Nephron (organoid): ENCODE measurements at regions not wholly inside any gene's neighbourhood (a gene's known extent, or its start where the extent isn't known, plus 50 kb on each side); places are given as distances from the start of the nearest gene placed in this dataset.
"Not testable (repeated sequence)": the region's sequence is repeated elsewhere in the genome, so short reads cannot be mapped to it uniquely, and the experiment has no call there.

Source experiments
- H3K27ac Mint-ChIP-seq, 3 experiments: 2 replicates each; pipeline ENCODE4 v1.8.0; 2020; ENCODE audit warnings: mixed read lengths in 3 of 3, mild to moderate bottlenecking in 2 of 3, moderate library complexity in 1 of 3
- H3K27me3 Mint-ChIP-seq: 2 replicates; pipeline ENCODE4 v1.8.0; 2021; ENCODE audit warnings: low read depth, mild to moderate bottlenecking, moderate library complexity, mixed read lengths
- H3K36me3 Mint-ChIP-seq: 2 replicates; pipeline ENCODE4 v1.8.0; 2020; ENCODE audit warnings: low read depth, mixed read lengths
- H3K4me1 Mint-ChIP-seq: 2 replicates; pipeline ENCODE4 v1.8.0; 2020; ENCODE audit warnings: mixed read lengths
- H3K4me3 Mint-ChIP-seq, 3 experiments: 2 replicates each; pipeline ENCODE4 v1.8.0; 2020; ENCODE audit warnings: mild to moderate bottlenecking in 3 of 3, mixed read lengths in 3 of 3, moderate library complexity in 2 of 3
- H3K9me3 Mint-ChIP-seq: 2 replicates; pipeline ENCODE4 v1.8.0; 2020; ENCODE audit warnings: mixed read lengths
- CTCF ChIP-seq, 3 experiments: fragments of 200-600 bp; sonication (generic); IDR thresholded peaks; one replicate each; pipeline ENCODE4 v1.5.0; 2021; ENCODE audit warnings: antibody characterized with exemption in 3 of 3; ENCODE audit not compliant: unreplicated experiment in 3 of 3

DNA sequence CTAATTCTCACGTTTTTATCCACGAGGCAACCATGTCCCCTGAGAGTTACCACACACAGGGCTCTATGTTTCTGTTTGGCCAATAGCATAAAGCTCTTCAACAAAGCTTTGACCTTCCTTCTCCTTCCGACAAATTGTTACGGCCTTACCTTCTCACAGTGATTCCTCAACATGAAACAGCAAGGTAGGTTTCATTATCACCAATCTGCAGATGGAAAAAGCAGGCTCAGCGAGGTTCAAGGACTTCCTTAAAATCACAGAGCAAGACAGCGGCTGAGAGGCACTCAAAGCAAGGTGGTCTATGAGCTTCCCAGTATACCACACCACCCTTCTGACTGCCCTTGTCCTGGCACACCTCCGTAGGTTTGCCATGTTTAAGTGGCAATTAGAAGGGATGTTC lies 360.0 kb downstream of the CD83 start:
- peaks cover 4% of the 10 kb centered on the region for H3K4me1 Mint-ChIP-seq

DNA sequence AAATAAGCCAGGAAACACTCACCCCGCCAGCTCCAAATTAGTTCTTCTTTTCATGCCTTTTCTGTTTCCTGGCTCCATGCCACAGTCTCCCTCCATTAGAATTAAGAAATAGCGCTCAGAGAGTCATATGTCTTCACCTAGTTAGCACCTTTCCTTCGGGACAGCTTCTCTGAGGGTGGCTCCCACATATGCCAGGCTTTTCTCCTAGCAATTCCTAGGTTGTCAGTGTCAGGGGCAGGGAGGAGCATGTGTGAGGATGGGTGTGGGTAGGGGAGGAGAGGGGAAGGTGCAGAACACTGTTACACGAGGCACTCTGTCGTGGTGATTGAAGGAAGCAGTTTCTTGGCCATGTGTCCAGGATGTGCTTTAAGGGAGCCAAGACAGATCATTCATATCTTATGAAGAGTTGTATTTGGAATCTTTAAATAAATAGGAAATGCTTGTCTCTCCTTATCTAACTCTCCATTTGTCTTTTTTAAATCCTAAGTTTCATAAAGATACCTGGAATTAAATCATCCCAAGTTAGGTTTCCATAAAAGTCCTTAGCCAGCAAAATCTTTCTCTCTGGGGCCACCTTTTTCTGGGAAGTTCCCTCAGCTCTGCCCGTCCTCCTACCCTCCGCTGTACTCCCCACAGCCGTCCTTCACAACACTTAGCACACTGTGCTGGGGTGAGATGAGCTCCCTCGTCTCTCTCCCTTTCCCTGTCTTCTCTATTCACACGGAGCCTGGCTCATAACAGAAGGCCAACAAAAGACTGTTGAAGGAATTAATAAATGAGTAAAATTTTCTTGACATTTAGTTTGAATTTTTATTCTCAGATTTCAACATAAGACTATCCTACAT lies 361.0 kb downstream of the CD83 start:
- no peak overlapping the region for H3K27ac Mint-ChIP-seq
- H3K36me3 Mint-ChIP-seq = peaks cover 11% of the 10 kb centered on the region
- no peak for TF ChIP-seq CTCF (IDR thresholded peaks at IDR 0.05; ENCODE audit: unreplicated experiment in 3 of 3)
- peaks cover 15% of the 10 kb centered on the region for H3K9me3 Mint-ChIP-seq
- no peak overlapping the region for H3K4me3 Mint-ChIP-seq
- peaks cover 4% of the 10 kb centered on the region for H3K4me1 Mint-ChIP-seq
- H3K27me3 Mint-ChIP-seq = no peaks in the 10 kb centered on the region

More for the DNA sequence above, 360.0 kb downstream of the CD83 start:
- Mint-ChIP-seq H3K9me3 (peaks cover 12% of the 10 kb centered on the region), H3K27me3 (peaks cover 4% of the 10 kb centered on the region), H3K4me3 (no peak overlapping the region), H3K27ac (no peak overlapping the region), H3K36me3 (peaks cover 11% of the 10 kb centered on the region)
- no peak for TF ChIP-seq CTCF (IDR thresholded peaks at IDR 0.05; ENCODE audit: unreplicated experiment in 3 of 3)

- H3K4me3 Mint-ChIP-seq, H3K27ac Mint-ChIP-seq, H3K27me3 Mint-ChIP-seq, H3K4me1 Mint-ChIP-seq: not testable (repeated sequence)
- peaks cover 22% of the 10 kb centered on the region for H3K9me3 Mint-ChIP-seq
- H3K36me3 Mint-ChIP-seq = peaks cover 15% of the 10 kb centered on the region
Observed at GRCh38 chr6:14481946-14482345, 364.4 kb downstream of the CD83 start.

DNA sequence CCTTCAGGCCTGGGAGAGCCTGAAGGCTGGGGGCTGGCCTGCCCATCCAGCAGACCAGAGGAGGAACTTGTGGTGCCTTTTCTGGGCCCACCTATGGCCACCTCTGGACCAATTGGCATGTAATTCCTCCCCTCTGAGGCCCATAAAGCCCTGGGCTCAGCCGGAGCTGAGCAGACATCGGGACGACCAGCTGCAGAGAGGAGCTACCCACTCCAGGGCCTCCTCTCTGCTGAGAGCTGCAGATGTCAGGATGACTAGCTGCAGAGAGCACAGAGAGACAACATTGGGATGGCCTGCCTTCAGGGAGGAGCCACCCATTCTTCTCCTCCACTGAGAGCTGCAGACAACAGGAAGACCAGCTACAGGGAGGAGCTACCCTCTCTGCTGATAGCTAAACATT lies 370.1 kb downstream of the CD83 start:
- Mint-ChIP-seq H3K9me3 (peaks cover 14% of the 10 kb centered on the region), H3K36me3 (peaks cover 4% of the 10 kb centered on the region), H3K27me3 (no peaks in the 10 kb centered on the region), H3K27ac (no peak overlapping the region), H3K4me1 (no peaks in the 10 kb centered on the region), H3K4me3 (no peak overlapping the region)
- no peak for TF ChIP-seq CTCF (IDR thresholded peaks at IDR 0.05; ENCODE audit: unreplicated experiment in 3 of 3)

GRCh38 chr6:14488180-14488579 lies 370.6 kb downstream of the CD83 start:
- H3K27ac Mint-ChIP-seq = no peak overlapping the region
- H3K9me3 Mint-ChIP-seq = peaks cover 12% of the 10 kb centered on the region
- H3K4me3 Mint-ChIP-seq = no peak overlapping the region
- H3K27me3 Mint-ChIP-seq = no peaks in the 10 kb centered on the region
- no peaks in the 10 kb centered on the region for H3K4me1 Mint-ChIP-seq
- no peak for TF ChIP-seq CTCF (IDR thresholded peaks at IDR 0.05; ENCODE audit: unreplicated experiment in 3 of 3)
- peaks cover 4% of the 10 kb centered on the region for H3K36me3 Mint-ChIP-seq

GRCh38 chr6:14489445-14489844 lies 371.9 kb downstream of the CD83 start:
- no peak overlapping the region for H3K4me3 Mint-ChIP-seq
- peaks cover 10% of the 10 kb centered on the region for H3K9me3 Mint-ChIP-seq
- H3K4me1 Mint-ChIP-seq = no peaks in the 10 kb centered on the region
- no peak overlapping the region for H3K27ac Mint-ChIP-seq
- no peaks in the 10 kb centered on the region for H3K27me3 Mint-ChIP-seq
- TF ChIP-seq CTCF (IDR thresholded peaks at IDR 0.05; ENCODE audit: unreplicated experiment in 3 of 3) = no peak
- peaks cover 4% of the 10 kb centered on the region for H3K36me3 Mint-ChIP-seq
